ENCODE measurements at regions not wholly inside any gene's neighbourhood (a gene's known extent, or its start where the extent isn't known, plus 50 kb on each side); places are given as distances from the start of the nearest gene placed in this dataset.

DNA sequence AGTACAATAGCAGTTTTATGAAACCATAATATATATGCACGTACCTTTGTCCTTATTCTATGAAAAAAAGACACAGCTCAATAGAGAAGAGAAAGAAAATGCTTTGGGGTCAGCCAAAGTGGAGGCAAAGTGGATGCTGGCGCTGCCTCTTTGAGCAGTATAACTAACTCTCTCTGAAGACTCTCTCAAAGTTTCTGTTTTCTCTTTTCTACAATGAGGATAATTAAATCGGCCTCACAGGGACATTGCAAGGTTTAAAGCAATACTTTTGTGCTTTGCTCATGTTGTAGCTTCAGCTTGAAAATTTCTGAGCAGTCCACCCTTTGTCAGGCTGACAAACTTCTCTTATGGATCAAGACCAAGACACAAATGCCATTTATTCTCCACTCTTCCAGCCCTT lies 455.1 kb upstream of the MPDZ start:
- no peak for DNase-seq (ENCODE audit: extremely low read depth, low read depth)
- TF ChIP-seq, protein P1, sequence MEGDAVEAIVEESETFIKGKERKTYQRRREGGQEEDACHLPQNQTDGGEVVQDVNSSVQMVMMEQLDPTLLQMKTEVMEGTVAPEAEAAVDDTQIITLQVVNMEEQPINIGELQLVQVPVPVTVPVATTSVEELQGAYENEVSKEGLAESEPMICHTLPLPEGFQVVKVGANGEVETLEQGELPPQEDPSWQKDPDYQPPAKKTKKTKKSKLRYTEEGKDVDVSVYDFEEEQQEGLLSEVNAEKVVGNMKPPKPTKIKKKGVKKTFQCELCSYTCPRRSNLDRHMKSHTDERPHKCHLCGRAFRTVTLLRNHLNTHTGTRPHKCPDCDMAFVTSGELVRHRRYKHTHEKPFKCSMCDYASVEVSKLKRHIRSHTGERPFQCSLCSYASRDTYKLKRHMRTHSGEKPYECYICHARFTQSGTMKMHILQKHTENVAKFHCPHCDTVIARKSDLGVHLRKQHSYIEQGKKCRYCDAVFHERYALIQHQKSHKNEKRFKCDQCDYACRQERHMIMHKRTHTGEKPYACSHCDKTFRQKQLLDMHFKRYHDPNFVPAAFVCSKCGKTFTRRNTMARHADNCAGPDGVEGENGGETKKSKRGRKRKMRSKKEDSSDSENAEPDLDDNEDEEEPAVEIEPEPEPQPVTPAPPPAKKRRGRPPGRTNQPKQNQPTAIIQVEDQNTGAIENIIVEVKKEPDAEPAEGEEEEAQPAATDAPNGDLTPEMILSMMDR (IDR thresholded peaks at IDR 0.05; ENCODE audit: low read depth, low read length), result no peak

DNA sequence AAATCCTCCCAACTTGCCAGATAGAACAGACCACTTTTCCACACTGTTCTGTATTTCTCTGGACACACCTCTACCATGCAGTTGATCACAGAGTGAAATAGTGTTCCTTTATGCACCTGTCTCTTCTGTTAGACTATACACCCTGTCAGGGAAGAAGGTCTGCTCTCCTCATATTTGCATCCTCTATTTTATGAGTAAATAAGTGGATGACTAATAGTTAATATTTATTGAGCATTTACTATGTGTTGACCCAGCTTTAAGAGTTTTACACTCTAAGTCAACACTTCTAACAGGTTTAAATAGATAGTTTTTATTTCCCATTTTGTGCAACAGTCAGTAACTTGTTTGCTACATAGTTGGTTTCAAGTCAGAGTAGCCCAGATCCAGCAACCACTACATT lies 452.8 kb upstream of the MPDZ start:
- TF ChIP-seq, protein P1 (IDR thresholded peaks at IDR 0.05; ENCODE audit: low read depth, low read length), result no peak
- no peak for DNase-seq (ENCODE audit: extremely low read depth, low read depth)

DNA sequence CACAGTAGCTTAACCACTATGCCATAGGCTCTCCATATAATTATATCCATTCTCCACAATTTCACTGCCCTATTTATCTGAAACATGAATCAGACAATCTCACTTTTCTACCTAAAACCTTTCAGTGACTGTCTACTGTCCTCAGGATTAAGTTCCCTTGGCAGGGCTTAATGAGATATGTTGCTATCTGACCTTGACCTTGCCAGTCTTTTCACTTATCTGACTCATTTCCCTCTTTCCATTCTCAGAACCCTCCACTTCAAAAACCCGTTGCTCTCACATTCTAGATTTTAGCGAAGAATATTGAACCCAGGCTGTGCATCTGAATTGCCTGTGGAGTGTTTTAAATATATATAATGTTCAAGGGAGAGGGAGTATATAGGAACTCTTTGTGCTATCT lies 452.1 kb upstream of the MPDZ start:
- no peak for DNase-seq (ENCODE audit: extremely low read depth, low read depth)
- TF ChIP-seq, protein P1 (IDR thresholded peaks at IDR 0.05; ENCODE audit: low read depth, low read length), result no peak

DNA sequence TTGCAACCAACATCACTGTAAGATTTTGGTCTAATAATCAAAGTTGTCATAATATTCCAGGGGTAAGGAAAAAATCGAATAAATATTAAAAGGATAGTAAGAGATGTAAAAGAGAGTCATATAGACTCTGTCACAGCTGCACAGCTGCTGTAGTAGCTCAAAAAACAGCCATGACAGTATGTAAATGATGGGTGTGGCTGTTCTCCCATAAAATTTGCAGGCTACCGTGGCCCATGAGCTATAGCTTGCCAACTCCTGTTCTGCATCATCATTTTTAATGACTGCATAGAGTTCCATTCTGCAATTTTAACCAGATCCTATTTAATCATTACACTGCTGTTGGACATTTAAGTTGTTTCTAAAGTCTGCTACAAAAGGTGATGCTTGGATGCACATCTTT lies 450.5 kb upstream of the MPDZ start:
- no peak for DNase-seq (ENCODE audit: extremely low read depth, low read depth)
- TF ChIP-seq, protein P1 (IDR thresholded peaks at IDR 0.05; ENCODE audit: low read depth, low read length), result no peak

DNA sequence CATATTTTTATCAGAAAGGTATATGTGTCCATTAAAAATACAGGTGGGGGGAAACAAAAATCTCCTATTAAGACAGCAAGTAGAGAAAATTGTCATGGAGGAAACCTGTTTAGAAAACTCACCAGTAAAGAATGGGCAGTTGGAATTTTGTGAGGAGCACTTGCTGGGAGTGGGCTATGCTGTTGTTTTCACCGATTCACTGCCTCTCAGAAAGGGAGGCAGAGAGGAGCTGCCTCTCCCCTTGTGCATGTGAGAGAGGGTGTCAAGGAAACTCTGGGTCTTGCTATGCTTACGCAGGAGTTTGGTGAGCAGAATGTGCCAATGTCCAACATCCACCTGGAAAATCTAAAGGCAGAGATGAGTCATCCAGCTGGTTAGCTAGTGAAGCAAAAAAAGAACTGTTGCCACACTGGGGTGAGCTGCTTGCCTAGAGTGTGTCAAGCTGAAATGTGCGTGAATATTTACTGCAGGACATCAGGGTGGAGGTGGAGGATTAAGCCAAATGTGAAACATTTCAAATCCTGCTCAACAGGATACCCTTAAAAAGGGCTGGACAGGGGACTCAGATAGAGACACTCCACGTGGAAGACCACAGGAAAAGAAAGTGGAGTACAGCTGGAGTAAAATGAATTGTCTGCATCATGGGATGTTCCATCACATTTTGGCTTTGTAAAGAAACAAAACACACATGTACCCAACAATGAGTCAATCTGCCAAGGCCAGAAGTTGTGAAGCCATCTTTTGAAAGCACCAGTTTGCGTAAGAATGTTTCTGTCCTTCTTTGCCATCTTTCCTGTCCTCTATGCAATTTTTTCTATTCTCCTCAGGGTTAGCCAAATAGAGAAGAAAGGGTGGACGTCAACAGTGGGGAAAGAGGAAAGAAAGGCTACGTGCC lies 449.7 kb upstream of the MPDZ start:
- TF ChIP-seq, protein P1 (IDR thresholded peaks at IDR 0.05; ENCODE audit: low read depth, low read length), result no peak
- no peak for DNase-seq (ENCODE audit: extremely low read depth, low read depth)

DNA sequence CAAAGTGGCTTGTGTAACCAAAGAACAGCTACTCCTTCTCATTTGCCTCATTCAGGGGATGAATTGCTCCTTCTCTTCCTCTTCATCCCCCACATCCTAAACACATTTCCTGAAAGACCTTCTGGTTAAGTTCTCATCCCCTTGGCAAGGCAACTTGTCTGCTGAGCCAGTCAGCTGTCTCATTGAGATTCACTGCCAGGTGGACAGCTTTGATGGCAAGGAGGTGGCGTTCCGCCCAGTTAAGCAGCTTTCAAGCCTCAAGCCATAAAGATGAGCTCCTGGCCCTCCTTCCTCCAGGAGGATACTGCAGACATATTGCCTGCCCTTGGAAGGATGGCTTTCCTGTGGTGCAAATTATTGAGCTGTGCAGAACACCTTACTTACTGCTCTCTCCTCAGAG lies 448.6 kb upstream of the MPDZ start:
- TF ChIP-seq, protein P1 (IDR thresholded peaks at IDR 0.05; ENCODE audit: low read depth, low read length), result no peak
- DNase-seq (ENCODE audit: extremely low read depth, low read depth), result no peak

DNA sequence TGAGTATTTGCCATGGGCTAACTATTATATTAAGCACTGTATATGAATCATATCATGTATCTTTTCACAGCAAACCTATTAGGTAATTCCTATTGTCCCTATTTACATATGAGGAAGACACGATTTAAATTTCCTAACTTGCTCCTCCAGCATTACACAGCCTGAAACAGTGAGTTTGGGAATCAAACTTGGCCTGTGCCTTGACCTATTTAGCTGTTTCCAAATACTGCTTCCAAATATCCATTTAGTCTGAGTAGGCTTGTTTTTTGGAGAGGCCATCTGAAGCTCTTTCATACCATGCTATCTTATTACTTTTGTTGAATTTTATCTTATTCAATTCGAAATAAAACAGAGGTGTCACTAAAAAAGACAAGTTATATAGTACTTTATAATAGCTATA lies 447.3 kb upstream of the MPDZ start:
- DNase-seq (ENCODE audit: extremely low read depth, low read depth), result no peak
- TF ChIP-seq, protein P1 (IDR thresholded peaks at IDR 0.05; ENCODE audit: low read depth, low read length), result no peak

Measured in AG09319 (cell line).